Skin of body (tissue), 1 donor: ENCODE measurements at regions not wholly inside any gene's neighbourhood (a gene's known extent, or its start where the extent isn't known, plus 50 kb on each side); places are given as distances from the start of the nearest gene placed in this dataset.
A peak's percentile ranks its signal among the peaks of the same experiment; 100 is the strongest.

Experiments used
- DNase-seq: peaks from one replicate; lab custom pipeline; 2025; lab: John Stamatoyannopoulos, UW

- DNase-seq: no peak
Measured at GRCh38 chr7:26553128-26553527, 261.5 kb downstream of the SNX10 start.

DNA sequence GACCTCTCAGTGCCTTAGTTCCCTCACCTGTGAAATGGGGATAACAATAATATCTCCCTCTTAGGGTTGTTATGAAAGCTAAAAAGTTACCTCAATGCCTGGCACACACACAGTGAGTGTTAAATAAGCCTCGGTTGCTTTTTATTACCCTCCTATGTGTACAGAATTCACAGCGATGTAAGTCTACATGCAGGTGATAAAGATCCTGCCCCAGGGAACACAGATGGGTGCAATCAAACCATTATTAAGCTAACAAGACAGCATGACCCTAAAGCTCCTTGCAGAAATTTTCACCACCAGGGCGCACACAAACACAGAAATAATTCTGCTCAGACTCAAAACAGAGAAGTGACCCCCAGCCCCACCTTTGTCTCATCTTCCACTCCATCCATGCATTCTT lies 261.9 kb downstream of the SNX10 start:
- DNase-seq: no peak

DNA sequence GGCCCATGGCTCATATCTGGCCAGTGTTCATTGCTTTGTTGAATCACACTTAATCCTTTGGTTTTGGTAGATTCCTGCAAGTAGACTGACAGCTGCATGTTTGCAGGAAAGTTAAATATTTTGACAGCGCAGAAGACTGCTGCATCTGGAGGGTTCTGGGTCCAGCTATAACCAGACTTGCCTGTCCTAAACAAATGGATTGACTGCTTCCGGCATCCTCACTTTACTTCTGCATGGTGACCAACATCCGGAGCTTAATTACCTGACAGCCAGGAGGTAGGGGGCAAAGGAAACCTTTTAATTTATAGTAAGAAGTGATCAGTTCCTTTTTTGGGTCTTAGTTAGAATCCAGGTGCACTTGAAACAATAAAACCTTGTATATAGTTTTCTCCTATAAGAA lies 263.3 kb downstream of the SNX10 start:
- DNase-seq: no peak

DNA sequence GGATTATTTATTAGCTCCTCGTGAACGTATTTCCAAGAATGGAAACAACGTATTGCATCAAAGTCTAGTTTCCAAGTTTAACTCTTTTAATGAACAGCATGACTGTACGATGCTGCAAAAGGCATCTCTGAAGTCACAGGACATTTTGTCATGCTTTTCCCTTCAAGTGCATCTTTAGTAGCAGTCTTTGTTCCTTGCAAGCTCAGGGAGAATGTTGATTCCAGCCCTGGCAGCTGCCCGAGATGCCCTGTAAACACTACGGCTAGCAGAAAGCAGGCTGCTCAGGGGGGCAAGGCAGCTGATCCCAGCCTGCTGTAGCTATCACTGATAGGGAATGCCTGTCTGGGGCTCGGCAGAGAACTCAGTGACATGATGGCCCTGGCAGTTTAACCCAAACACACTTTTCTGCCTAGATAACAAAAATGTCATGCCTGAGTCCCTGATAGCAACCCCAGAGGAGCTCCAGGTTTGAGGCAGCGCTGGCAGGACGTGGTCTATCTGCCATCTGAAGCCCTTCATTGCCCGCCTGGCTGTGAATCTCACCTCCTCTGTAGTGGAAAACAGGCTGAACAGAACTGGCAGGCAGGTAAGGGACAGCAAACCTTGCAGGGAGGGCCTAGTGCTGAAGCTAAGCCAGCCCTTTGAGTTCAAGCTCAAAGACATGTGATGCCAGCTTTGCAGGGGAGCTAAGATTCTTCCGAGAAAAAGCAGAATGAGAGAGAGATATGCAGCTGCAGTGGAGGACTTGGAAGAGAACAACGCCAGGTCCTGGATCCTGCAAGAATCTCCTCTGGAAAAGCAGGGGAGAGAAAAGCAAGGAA lies 264.6 kb downstream of the SNX10 start:
- no peak for DNase-seq

- DNase-seq: no peak
Measured at GRCh38 chr7:26560526-26561256, 269.0 kb downstream of the SNX10 start.

DNA sequence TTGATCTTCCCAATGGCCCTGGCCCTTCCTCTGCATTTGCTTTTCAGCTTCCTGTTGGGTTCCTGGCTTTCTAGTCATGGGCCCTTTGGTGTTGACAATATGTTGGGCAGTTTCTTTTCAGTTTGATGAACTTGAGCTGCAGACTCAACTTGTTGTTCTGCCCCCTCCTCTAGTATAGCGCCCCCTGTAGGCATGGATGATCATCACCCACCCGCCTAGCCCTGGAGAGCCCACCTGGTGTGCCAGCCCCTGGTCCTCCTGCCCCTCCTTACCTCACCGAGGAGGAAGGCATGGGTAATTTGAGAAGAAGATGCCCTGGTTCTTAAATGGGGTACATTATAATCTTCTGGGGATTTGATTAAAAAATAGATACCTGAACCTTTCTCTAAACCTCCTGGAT lies 271.2 kb downstream of the SNX10 start:
- DNase-seq: no peak

DNA sequence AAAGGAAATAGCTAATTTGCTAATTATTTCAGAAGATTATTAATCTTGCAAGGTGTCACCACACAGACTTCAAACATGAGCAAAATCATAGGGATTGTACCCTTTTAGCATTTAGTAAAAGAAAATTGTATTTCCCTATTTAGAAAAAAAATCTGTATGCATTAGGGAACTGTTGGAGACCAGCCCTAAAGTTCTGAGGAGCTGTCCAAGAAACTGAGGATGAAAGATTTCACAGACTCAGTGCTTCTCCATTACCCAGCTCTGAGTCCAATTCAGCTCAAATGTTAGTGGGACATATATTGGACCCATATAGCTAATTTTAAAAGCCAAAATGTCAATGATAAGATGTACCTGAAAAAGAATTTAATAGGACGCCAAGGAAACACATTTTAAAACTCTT lies 271.7 kb downstream of the SNX10 start:
- no peak for DNase-seq

- DNase-seq: no peak
Measured at GRCh38 chr7:26567266-26567665, 275.6 kb downstream of the SNX10 start.

DNA sequence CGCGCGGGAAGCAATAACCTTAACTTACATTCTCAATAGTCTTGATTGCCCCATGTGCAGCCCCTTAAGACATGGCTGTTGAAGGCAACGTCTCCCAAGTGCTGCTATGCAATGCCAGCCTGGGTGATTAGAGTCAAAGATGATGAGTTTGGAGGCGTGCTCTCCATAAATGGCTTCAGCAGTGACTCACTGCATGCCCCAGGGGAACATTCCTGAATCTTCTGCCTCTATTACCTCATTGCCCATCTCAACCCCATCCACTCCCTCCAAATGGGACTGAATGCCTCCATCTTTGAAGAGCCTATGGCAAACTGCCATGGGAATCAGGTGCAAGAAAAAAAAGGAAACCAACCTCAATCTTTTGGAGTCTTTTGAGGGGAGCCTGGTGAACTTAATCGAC lies 282.8 kb downstream of the SNX10 start:
- DNase-seq: no peak

DNA sequence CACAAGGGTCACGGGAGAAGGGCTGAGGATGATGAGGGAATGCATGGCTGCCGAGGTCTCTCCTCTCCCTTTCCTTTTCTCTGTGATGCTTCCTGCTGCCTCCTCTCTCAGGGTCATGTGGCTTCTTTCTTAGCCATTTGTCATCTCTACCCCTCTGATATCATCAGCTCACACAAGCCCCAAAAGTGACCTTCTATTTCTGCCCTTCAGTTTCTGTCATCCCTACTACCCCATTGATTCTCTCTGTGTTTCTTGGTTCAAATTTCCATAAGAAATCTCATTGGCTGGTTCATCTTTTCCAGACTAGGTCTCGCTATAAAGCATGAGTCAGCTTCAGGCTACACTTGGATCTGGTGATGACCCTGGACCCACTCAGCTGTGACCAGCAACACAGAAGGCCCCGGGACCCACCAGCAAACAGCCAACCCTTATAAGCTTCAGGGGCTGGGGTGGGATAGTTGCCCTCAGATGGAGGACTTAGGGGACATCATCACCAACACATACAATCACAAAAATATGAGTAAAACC lies 284.3 kb downstream of the SKAP2 start:
- DNase-seq: no peak

- DNase-seq: peak; percentile 55
Measured at GRCh38 chr7:26580711-26581110, 283.7 kb downstream of the SKAP2 start.

GRCh38 chr7:26583094-26583648 lies 281.2 kb downstream of the SKAP2 start:
- DNase-seq: no peak

DNA sequence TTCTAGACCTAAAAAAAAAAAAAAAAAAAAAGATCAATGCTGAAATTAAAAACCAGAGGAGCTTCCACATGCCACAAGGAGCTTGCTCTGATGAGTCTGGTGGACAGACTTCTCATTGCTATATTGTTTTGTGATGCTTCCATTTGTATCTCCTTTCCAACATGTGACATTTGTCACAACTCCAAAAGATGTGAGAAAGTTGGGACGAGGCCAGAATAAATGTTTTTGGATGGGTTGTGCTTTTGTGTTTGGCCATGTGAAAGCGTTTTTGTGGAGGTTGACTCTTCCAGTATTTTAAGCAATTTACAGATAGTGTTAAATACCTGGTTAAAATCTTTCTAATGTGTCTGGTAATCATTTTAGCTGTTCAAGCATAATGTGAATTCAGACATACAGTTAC lies 280.1 kb downstream of the SKAP2 start:
- DNase-seq: no peak

GRCh38 chr7:26584987-26585665 lies 279.3 kb downstream of the SKAP2 start:
- DNase-seq: no peak

DNA sequence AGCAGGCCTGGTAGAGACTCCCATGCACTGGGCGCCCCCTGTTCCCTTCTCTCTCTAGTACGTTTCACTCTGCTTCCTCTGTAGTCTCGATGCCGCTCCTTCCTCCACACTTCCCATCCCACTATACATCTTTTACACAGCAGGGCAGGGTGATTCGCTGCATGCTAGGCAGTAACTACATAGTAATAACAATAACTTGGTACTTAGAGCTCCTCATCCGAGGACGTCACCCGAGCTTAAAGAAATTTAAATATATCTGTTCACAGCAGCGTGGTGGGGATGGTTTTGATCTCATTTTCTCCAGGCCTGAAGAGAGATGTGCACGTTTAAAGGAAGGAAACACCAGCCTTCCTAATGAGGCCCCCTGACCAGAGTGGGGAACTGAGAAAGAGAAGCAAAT lies 276.9 kb downstream of the SKAP2 start:
- no peak for DNase-seq

- no peak for DNase-seq
Measured at GRCh38 chr7:26588511-26588910, 275.9 kb downstream of the SKAP2 start.

GRCh38 chr7:26590709-26591108 lies 273.7 kb downstream of the SKAP2 start:
- no peak for DNase-seq

DNA sequence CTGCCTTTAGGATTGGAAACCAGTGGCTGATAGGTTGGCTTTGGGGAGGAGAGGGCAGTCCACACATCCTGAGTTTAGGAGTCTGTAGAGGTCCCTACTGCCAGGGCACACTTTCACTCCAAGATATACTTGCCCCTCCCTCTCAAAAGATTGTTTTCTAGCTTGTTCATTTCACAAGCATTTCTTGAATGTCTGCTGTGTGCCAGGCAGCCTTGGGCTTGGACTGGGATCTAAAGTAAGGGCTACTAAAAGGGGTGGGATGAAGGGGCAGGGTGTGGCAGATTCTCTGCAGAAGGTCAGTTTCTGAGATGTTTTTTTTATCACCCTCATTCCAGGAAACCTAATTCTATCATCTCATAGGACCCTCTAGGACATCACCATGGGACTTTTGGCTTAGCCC lies 272.4 kb downstream of the SKAP2 start:
- no peak for DNase-seq

- DNase-seq: no peak
Measured at GRCh38 chr7:26593393-26593792, 271.0 kb downstream of the SKAP2 start.

DNA sequence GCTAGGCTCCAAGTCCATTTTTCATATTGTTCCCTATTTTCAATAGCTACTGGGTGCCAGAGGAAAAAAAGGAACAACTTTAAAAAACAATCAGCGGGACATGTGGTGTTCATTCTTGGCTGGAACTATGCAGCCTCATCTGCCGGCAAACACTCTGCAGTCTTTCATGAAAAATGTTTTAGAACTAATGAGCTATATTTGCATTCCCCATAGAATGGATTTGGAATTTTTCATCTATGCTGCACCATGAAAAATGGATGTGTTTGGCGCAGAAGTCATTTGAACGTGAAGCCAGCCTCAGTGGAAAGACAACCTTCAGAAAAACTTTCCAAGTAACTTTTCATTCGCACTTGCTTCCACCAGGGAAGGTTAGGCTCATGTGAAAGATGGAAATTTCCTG lies 270.5 kb downstream of the SKAP2 start:
- peak; percentile 70 for DNase-seq

DNA sequence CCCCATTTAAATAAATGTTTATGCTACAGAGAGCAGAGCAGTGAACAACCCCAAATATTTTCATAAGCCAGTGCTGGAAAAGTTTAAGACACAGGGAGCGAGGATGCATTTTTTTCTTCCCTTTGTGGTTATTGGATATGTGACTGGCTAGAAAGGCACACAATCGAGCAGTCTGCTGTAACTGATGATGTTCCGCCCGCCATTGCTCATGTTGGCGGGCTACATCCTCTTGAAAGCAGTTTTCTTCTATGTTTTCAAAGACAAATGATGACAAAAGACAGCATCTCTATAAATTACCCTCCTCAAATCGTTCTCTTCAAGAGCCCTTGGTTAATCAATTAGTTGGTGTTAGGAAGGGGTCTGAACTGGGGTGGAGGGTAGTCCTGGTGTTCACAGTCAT lies 269.8 kb downstream of the SKAP2 start:
- no peak for DNase-seq

DNA sequence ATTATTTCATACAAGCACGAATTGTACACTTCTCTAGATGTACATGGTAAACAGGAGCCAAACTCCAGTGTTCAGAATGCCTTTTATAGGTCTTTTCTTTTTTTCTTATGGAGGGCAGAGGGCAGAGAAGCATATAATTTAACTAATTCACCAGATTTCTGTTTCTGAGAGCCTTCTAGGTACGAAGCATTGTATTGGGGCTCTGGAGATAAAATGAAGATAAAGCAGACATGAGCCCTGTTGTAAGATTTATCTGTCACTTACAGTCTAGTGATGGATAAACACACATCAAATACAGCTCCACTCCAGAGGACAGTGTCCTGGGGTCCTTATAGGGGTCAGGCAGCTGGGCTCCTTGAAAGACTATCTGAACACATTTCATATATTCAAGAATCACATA lies 265.5 kb downstream of the SKAP2 start:
- no peak for DNase-seq
